Middle frontal gyrus (tissue), 1 donor: ENCODE measurements at regions not wholly inside any gene's neighbourhood (a gene's known extent, or its start where the extent isn't known, plus 50 kb on each side); places are given as distances from the start of the nearest gene placed in this dataset.

Experiments used
- DNase-seq: peaks from one replicate; pipeline ENCODE4 v3.0.0-alpha.2; 2015; ENCODE audit warnings: low spot score; ENCODE audit errors: extremely low spot score

DNA sequence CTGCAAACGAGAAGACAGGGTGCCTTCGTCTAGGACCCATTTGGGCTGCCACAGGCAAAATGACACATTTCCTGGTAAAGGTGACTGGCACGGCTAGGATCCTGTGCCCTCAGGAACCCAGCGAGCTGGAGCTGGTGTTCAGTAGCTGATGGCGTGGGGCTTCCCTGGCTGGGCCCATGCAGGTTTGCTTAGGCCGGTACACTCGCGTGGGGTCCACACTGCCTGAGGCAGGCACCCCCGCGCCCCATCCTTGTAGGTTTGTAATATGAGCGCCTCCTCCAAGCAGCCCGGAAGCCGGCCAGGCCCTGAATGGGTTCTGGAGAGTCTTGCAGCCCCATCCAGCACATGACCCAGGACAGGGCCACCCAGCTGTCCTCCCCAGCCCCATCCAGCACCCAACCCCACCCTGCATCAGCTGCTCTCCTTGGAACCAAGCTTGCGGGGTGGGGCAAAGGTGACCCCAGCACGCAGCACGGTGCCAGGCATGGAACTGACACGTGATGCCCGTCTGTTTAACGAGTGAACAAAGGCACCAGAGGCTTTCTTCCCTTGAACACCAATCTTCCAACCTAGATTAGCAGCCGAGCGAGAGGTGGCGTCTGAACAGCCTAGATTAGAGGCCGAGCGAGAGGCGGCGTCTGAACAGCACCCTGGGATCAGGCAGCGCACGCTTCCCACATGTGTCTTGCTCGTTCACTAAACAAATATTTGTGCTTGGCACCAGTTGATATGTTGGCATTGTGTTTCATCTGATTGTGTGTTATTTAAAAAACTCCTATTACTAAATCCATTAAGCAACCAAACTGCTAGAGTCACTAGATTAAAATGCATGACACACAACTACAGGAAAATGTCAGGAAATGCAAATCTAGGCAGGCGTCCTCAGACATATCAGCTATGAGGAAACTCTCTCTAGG, 112.1 kb downstream of the DLL1 start:
- no peak for DNase-seq

GRCh38 chr6:170177772-170178560, 112.9 kb downstream of the DLL1 start:
- no peak for DNase-seq

DNA sequence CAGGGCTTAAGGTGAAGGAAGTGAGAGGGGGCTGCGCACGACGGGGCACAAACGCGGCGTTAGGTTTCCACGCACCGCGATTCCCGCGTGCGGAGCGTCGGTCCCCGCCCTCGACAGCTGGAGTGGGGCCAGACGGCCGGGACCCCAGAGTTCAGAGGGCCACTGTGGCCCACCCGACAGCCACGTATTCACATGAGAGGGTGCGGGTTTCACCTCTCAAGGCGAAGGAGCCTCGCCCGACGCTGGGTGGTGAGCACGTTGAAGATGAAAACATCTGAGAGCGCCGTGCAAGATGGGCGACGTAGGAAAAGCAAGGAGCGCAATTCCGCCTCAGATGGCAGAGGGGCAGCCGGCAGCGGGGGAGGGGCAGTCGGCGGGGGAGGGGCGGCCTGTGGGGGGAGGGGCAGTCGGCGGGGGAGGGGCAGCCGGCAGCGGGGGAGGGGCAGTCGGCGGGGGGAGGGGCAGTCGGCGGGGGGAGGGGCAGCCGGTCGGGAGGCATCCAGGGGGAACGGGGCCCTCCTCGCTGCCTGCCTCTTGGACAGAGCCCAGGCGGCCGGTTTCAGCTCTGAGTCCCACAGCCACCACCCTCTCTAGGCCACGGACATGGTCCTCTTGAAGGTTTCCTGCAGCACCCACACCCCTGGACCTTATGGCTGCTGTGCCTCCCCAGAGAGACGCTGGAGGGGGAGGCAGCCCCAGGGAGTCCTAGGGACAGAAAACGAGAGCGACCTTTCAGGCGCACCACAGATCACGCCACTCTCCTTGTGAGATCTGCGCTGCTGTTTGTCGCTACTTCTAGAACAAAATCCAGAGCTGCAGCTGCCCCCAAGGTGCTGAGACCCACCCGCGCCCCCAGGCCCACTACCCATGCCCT, 113.7 kb downstream of the DLL1 start:
- no peak for DNase-seq

GRCh38 chr6:170176136-170176897, 114.6 kb downstream of the DLL1 start:
- DNase-seq, result no peak

DNA sequence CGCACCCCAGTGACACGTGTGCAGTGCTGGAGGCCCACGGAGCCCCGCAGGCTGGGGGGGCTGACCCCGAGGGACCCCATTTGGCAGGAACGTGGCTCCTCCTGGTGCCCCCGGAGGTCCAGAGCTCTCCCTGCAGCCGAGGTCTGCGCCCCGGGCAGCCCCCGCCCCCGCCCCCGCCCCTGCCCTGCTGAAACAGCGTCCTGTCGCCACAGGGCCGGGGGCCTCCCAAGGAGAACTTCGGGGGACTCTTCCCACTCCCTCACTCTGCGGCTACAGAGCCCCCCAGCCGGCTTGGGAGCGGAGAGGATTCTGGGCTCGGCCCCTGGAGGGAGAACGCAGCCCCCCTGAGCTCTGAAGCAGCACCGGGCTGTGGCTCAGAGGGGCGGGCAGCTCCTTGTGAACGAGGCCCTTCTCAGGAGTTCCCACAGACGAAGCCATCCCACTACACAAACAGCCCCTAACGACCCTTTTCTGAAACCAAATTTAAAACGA, 115.2 kb downstream of the DLL1 start:
- no peak for DNase-seq

DNA sequence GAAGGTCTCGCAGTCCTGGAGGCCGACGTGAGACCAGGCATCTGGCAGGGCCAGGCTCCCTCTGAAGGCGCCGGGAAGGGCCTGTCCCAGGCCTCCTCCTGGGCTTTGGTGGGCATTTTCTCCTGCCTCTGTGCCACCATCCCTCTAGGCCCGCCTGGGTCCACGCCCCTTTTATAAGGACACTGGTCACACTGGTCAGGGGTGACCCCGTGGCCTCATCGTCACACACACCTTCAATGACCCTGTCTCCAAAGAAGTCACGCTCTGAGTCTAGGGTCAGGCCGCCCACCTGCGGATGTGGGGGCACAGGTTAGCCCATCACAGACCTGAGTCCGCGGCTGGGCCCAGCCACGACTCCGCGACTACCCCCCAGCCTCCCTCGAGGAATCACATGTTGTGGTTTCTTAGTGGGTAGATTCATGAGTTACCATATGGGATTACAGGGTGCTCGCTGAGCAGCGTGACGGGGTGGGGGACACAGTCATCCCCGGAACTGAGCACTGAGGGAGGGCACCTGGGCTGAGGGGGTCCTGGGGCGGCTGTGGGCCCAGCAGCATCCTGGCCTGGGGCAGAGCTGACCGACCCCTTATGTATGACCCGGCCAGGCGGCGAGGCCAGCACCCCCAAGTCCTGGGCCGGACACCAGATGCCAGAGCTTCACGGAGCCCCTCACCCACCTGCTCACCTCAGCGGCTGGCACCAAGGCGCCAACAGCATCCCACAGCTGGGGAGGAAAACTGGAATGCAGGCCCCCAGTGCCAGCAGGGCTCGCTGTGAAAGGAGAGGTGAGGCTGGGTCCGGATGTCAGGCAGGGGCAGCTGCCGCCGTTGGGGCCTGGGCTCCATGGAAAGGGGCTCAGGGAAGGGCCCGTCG, 115.9 kb downstream of the DLL1 start:
- DNase-seq, result no peak

- no peak for DNase-seq
These were observed 116.6 kb downstream of the DLL1 start for GRCh38 chr6:170174124-170174770.

- no peak for DNase-seq
These were observed 117.5 kb downstream of the DLL1 start for GRCh38 chr6:170173335-170173881.

DNA sequence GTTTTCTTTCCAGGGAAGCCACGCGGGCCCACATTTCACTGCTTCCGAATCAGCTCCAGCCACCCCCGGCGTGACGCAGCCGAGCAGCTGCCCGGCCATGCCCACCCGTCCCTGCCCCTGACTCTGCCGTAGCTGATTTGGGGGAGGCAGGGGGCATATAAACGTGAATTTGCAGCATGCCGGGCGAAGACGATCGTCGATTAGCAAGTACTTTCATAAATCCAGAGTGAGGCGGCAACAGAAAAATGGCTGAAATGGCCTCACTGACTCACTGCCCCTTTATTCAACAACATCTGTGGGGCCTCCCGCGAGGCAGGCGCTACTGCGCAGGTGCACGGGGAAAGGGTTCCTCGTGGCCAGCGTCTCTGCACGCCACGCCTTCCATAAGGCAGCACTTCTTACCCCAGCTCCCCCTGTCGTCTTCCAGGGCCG, 118.0 kb downstream of the DLL1 start:
- no peak for DNase-seq

- no peak for DNase-seq
These were observed 118.5 kb downstream of the DLL1 start for GRCh38 chr6:170172392-170172791.

GRCh38 chr6:170167657-170168159, 123.2 kb downstream of the DLL1 start:
- no peak for DNase-seq

DNA sequence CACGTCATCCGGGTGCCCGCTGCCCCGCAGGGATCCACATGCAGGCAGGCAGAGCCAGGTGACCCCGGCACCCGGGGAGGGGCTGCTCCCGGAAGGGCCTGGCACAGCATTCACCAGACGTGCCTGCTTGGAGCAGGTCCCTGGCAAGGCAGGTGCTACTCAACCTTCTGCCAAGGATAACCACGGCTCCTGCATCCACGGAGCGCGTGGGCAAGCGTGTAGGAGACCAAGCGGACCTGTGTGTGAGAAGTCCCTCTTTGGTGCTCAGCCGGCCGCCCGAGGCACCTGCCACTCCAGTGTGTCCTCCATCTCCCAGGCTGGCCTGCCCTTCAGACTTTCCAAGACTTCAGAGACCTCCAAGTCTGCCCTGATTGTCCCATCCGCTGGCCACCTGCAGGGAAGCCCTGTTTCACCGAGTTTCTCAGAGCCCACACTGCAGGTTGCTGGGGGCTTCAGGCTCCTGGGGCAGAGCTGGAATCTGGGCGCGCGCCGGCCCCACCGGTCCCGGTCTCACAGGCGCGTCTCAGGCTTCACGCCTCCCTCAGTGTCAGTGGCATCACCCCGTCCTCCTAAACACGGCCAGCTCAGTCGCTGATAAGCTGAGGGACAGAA, 124.3 kb downstream of the DLL1 start:
- no peak for DNase-seq

- no peak for DNase-seq
These were observed 125.3 kb downstream of the DLL1 start for GRCh38 chr6:170165471-170166117.

DNA sequence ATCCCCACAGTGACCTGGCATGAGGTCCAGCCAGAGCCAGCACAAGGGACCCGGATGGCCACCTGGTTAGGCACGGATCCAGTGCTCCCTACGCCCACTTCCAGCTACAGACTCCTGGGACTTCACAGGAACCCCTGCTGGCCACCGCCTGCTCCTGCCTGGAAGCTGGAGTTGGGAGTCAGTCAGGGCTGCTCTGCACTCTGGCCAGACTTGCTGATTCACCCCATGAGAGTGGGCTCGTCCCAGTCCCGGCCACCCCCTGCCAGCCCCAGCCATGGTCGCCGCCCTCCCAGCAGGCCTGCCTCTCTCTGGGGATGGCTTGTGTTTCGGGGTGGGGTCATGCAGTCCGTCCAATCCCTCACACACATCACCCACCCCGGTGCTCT, 125.8 kb downstream of the DLL1 start:
- no peak for DNase-seq

DNA sequence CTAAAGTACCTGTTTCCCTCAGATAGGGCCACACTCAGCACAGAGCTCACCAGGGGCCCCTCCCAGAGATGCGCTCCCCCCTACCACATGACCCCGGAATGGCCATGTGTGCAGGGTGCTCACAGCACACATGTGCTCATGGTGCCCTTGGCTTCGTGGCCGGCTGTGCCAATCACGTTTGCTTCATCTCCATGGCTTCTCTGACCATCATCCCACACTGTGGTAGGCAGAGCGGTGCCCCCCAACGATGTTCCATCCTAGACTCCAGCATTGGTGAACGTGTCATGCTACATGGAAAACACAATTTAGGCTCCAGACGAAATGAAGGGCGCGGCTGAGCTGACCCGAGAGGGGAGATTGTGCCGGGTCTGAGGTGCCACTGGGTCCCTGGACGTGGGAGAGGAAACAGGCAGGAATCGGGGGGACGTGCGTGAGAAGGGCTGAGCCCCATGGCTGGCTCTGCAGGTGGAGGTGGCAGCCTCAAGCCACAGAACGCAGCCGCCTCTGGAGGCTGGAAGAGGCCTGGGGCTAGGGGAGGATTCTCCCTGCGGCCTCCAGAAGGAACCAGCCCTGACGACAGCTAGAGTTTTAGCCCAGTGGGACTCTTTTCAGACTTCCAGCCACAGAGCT, 126.5 kb downstream of the DLL1 start:
- no peak for DNase-seq

- DNase-seq, result no peak
These were observed 127.3 kb downstream of the DLL1 start for GRCh38 chr6:170163405-170164170.
